Left ventricle myocardium superior (tissue), 1 donor: ENCODE measurements at regions not wholly inside any gene's neighbourhood (a gene's known extent, or its start where the extent isn't known, plus 50 kb on each side); places are given as distances from the start of the nearest gene placed in this dataset.

Experiments used
- ATAC-seq: fragments of 200-7000 bp; cut with Tn5 transposase; one replicate; pipeline ENCODE4 v1.9.1; 2020; ENCODE audit warnings: mild to moderate bottlenecking, moderate library complexity
- DNase-seq: peaks from one replicate; pipeline ENCODE4 v3.0.0-alpha.2; 2020
- intact Hi-C: fragments of 100-400 bp; cut with micrococcal nuclease; formaldehyde crosslinking; loops from one replicate; pipeline ENCODE4 v1.11.0; 2022
- donor health status: DM: no; HTN: yes; CAD: no; lungs with severe emphysema.

GRCh38 chr20:63091901-63092659 is 85.3 kb upstream of the BHLHE23 start:
- ATAC-seq (no peak), DNase-seq (peak; percentile 18)
- intact Hi-C loops: no loop called here

GRCh38 chr20:63090682-63091571 is 84.2 kb upstream of the BHLHE23 start:
- ATAC-seq: no peak
- intact Hi-C loops: no loop called here
- DNase-seq: peak; percentile 21

GRCh38 chr20:63090052-63090451 is 83.3 kb upstream of the BHLHE23 start:
- intact Hi-C loops: no loop called here
- ATAC-seq (no peak), DNase-seq (no peak)

GRCh38 chr20:63089051-63089907 is 82.5 kb upstream of the BHLHE23 start:
- no peak for ATAC-seq
- intact Hi-C loops: no loop called here
- DNase-seq: no peak

GRCh38 chr20:63087872-63088680 is 81.3 kb upstream of the BHLHE23 start:
- ATAC-seq (no peak), DNase-seq (no peak)
- intact Hi-C loops: no loop called here

GRCh38 chr20:63087236-63087871 is 80.6 kb upstream of the BHLHE23 start:
- intact Hi-C loops: no loop called here
- no peak for DNase-seq

GRCh38 chr20:63086421-63087235 is 79.9 kb upstream of the BHLHE23 start:
- ATAC-seq (no peak), DNase-seq (no peak)
- intact Hi-C loops: no loop called here

More at GRCh38 chr20:63087236-63087871, 80.6 kb upstream of the BHLHE23 start:
- ATAC-seq: no peak

- intact Hi-C loops: no loop called here
- ATAC-seq (no peak), DNase-seq (peak; percentile 6)
Observed at GRCh38 chr20:63085151-63085861, 78.5 kb upstream of the BHLHE23 start.

GRCh38 chr20:63084563-63084927 is 77.8 kb upstream of the BHLHE23 start:
- DNase-seq: peak; percentile 18
- intact Hi-C loops: no loop called here
- ATAC-seq: no peak

- intact Hi-C loops: no loop called here
- DNase-seq (peak; percentile 19), ATAC-seq (no peak)
Observed at GRCh38 chr20:63083831-63084562, 77.2 kb upstream of the BHLHE23 start.

GRCh38 chr20:63082939-63083735 is 76.4 kb upstream of the BHLHE23 start:
- intact Hi-C loops: no loop called here
- ATAC-seq: no peak
- peak; percentile 11 for DNase-seq

GRCh38 chr20:63082308-63082938 is 75.7 kb upstream of the BHLHE23 start:
- peak; percentile 54 for ATAC-seq
- intact Hi-C loops: no loop called here
- peak; percentile 65 for DNase-seq

GRCh38 chr20:63081831-63082230 is 75.1 kb upstream of the BHLHE23 start:
- intact Hi-C loops: no loop called here
- no peak for ATAC-seq
- DNase-seq: no peak

GRCh38 chr20:63081351-63081750 is 74.6 kb upstream of the BHLHE23 start:
- DNase-seq (peak; percentile 22), ATAC-seq (no peak)
- intact Hi-C loops: no loop called here

GRCh38 chr20:63080811-63081210 is 74.0 kb upstream of the BHLHE23 start:
- no peak for DNase-seq
- no peak for ATAC-seq
- intact Hi-C loops: no loop called here
